NT2/D1 (cell line): ENCODE measurements at regions not wholly inside any gene's neighbourhood (a gene's known extent, or its start where the extent isn't known, plus 50 kb on each side); places are given as distances from the start of the nearest gene placed in this dataset.

Source experiments
- SUZ12 ChIP-seq: IDR thresholded peaks from 2 replicates; pipeline ENCODE4 v1.6.1; 2011; ENCODE audit not compliant: insufficient read length, insufficient read depth; ENCODE audit errors: extremely low read depth
- YY1 ChIP-seq: IDR thresholded peaks from 2 replicates; pipeline ENCODE4 v1.6.1; 2011; ENCODE audit not compliant: insufficient read length, insufficient read depth
- ZNF274 ChIP-seq: IDR thresholded peaks from 2 replicates; pipeline ENCODE4 v1.6.1; 2011; ENCODE audit warnings: mild to moderate bottlenecking, low read depth, low read length

GRCh38 chr12:45637242-45637641, 92.3 kb upstream of the ARID2 start:
- TF ChIP-seq SUZ12, result no peak
- TF ChIP-seq ZNF274, result no peak
- no peak for TF ChIP-seq YY1
